IPS DF 4.7 (cell line): ENCODE measurements at regions not wholly inside any gene's neighbourhood (a gene's known extent, or its start where the extent isn't known, plus 50 kb on each side); places are given as distances from the start of the nearest gene placed in this dataset.
"Not testable (repeated sequence)": the region's sequence is repeated elsewhere in the genome, so short reads cannot be mapped to it uniquely, and the experiment has no call there.

Experiments
- DNase-seq: peaks from one replicate; pipeline ENCODE4 v3.0.0-alpha.2; 2013; ENCODE audit warnings: low spot score; ENCODE audit errors: extremely low read depth

DNA sequence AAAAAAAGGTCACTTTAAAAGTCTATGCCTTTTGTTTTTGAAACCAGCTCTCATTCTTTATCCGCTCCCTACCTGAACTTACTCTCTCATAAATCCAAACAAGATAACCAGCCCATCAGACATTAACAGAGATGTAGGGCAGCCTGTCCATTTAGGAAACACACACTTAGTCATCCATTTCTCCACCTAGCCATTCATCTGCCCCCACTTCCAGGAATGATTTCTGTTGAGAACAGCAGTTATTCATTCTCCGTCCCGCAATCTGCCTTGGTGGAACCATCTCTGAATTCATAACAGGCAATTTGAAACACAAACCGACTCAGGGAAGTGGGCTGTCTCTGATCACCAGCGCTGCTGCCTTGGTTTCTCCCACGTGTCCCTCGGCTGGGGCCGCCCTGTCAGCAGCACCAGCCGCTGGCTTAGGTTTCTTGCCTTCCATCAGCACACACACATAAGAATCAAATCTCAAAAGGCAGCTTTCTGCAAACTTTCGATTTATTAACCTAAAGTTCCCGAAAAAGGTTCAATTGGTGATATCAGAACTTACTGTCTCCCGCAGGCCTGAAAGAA lies 528.2 kb upstream of the NRP1 start:
- DNase-seq, result no peak

DNA sequence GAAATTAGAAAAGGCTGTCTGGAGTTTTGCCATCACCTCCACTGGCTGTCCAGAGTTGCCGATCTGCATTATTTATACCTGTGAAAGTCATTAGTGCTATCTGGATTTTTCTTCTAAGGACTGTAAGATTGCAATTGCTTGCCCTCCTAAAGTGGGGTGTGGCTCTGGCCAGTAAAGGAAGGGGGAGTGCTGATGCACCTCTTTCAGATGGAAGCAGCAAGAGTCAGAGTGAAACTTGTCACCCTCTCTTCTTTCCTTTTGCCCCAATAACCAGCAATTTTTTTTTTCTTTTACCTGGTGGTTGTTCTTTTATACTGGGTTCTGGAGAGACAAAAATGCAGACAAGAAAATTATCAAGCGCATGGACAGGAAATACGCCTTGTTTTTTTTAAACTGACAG lies 527.4 kb upstream of the NRP1 start:
- no peak for DNase-seq

DNA sequence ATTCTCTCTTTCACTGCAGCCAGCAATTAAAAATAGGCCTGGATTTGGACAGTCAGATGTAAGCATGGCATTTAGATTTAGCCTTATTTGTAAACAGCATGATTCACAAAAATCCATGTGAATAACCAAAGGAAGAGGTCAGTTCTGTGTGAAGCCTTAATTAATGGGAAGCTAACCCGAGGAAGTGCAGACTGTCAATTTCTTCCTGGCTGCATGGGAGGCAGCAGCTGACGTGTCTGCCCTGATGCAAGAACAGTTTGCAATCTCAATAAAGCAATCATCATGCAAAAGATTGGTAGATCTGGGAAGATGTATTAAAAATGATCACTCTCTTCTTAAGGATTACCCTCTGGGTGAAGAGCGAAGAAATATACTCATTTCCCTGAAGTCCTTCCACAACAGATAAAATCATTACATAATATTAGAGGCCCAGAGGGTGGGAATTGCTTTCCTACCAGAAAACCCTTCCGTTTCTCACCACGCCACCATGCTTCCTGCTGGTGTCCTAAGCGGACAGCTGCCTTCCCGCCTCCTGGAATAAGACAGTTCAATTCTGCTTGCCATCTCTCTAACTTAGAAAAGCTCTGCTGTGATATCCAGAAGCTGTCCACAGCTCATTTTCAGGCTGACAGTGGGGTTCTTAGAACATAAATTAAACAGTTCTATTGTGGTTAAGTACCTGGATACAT lies 526.7 kb upstream of the NRP1 start:
- DNase-seq, result no peak

DNA sequence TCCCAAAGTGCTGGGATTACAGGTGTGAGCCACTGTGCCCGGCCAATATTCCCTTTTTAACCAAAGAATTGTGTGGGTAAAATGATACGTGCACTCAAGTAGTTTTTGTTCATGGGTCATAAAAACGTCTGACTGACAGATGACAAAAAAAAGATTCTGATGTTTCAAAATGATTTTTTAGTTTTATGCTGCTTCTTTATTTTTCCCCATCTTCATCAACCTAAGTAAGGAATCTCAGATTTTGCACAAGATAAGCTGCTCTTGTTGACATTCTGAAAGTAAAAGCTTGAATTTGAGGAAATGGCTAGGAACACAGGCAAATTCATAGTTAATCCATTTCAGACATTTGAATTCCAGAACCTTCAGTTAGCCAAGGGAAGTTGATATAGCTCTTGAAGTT lies 526.1 kb upstream of the NRP1 start:
- no peak for DNase-seq

DNA sequence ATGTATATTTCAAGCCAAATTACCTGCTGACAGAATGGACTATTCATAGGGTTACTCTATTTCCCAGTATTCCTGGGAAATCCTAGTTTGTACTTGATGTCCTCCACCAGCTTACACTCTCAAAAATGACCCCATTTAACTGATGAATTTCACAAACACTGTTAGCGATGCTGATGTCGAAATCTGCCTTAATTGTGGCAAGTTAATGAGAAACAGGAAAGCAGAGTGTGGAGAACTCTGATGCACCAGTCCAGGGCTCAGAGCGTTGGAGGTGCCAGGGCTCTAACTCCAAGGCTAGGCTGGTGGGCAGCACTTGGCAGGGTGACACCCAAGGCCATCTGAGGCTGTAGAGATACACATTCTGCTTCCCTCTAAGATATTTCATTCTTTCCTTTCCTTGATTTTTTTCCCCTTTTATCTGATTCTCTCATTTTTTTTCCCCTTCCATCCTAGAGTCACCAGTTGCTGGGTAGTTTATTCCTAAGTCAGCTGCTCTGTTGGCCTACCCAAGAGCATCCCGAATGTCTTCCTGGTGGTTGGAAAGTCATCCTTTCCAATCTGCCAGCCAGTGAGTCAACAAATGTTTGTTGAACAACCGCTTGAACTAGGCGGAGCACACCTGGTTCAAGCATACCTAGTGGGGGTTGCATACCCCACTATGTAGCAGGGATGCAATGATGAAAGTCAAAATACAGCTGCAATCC lies 525.0 kb upstream of the NRP1 start:
- DNase-seq, result no peak

DNA sequence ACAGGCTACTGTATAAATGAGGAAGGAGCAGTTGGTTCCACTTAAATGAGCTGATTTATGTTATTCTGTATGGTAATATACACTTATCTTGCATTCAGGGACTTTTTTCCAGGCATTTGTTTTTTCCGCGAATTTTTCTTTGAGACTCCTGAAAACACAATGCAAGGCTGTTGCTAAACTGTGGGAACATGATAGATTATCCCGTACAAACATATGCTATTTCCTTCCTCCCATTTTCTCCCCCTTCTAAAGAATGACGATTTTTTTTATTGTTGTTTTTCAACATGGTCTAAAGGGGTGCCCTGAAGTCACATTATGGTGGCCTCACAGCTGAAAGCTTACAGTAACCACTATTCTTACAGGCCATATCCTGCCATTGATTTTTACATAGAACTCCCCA lies 523.9 kb upstream of the NRP1 start:
- no peak for DNase-seq

DNA sequence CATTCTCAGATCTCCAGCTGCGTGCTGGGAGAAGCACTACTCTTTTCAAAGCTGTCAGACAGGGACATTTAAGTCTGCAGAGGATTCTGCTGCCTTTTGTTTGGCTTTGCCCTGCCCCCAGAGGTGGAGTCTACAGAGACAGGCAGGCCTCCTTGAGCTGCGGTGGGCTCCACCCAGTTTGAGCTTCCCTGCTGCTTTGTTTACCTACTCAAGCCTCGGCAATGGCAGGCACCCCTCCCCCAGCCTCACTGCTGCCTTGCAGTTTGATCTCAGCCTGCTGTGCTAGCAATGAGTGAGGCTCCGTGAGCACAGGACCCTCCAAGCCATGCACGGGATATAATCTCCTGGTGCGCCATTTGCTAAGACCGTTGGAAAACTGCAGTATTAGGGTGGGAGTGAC lies 518.8 kb upstream of the NRP1 start:
- not testable (repeated sequence) for DNase-seq

DNA sequence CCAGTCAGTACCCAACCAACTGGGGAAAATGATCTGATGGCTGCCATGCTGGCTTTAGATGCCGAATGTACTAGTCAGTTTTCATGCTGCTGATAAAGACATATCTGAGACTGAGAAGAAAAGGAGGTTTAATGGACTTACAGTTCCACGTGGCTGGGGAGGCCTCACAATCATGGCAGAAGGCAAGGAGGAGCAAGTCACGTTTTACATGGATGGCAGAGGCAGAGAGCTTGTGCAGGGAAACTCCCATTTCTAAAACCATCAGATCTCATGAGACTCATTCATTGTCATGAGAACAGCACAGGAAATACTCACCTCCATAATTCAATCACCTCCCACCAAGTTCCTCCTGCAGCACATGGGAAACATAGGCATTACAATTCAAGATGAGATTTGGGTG lies 508.9 kb upstream of the NRP1 start:
- no peak for DNase-seq

DNA sequence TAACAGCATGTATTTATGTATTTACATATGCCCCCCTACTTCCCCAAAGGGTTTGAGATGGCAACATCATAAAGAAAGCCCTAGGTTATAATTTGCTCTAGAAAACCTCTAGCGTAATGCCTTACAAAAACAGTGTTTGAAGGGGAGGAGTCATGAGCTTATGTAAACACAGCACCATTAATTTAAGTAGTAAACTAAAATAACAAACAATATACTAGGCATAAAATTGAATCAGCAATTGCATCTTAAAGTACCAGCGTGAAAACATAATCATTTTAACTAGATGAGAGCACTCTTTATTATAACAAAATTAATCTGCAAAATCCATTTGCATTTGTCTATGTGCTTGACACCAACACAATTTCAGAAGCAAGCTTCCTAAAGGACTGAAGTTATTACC lies 507.2 kb upstream of the NRP1 start:
- DNase-seq, result no peak

DNA sequence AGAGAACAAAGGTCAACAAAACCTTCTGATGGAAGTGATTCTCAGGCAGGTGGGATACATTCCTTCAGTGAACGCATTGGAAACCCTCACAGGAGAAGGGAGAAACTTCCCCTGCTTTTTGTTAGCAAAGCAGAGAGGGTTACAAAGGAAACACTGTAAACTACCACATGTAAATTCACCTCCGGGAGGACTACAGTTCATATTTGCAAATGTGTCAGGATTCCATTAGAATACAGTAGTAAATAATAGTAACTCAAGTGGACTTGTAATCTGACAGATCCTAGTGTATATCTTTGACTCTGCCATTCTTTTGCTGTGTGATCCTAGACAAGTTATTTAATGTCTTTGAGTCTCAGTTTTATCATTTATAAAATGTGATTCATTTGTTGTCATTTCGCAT lies 504.3 kb upstream of the NRP1 start:
- DNase-seq, result no peak

DNA sequence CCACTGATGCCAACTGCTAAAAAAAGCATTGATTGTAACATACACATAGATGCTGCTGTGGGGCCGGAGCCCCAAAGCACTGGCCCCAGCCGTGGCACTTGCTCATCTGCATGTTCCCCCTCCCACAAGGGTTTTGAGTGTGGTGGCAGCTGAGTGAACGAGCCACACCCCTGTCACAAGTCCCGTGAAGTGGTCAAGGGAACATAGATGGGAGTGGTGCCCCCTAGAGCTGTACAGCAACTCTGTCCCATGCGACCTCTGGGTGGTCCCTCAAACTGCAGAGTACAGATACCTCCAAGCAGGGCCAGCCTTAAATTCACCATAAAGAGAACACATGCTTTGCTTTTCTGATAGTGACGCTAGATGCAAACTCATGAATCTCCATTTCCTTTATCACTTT lies 503.3 kb upstream of the NRP1 start:
- no peak for DNase-seq

DNA sequence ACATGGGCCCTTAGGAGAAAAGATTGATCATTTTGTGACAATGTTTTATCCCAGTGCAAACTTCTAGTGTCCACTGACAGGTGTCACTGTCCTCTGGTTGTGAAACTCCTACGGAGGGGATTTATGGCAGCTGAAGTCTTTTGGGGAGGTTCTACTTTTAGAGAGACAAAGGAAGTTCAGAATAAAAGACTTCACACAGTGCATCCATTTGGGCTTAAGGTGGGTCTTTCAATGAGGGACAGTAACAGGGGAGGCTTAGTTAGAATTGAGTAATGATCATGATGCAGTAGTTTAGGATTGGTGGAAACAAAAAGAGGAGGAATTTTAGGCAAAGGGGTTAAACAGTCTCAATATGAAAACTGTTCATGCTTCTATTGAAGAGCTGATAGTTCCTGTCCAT lies 501.1 kb upstream of the NRP1 start:
- DNase-seq, result no peak

DNA sequence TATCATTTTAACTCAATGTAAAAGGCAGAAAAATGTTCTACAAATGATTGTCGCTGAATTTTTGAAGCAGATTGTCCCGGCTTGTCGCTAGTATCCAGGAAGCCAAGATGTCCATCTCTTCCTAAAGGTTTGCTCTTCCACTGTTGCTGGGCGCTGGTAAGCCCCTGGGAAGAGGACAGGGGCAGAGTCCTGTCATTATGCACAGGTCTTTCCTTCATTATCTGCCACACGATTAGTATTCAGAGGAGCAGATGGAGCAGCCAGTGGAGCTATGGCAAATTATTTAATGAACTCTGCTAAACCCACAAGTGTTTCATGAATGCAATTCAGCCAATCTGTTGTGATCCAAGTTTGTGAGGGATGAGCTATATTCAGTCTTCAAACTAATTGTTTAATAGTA lies 499.1 kb upstream of the NRP1 start:
- DNase-seq, result no peak

DNA sequence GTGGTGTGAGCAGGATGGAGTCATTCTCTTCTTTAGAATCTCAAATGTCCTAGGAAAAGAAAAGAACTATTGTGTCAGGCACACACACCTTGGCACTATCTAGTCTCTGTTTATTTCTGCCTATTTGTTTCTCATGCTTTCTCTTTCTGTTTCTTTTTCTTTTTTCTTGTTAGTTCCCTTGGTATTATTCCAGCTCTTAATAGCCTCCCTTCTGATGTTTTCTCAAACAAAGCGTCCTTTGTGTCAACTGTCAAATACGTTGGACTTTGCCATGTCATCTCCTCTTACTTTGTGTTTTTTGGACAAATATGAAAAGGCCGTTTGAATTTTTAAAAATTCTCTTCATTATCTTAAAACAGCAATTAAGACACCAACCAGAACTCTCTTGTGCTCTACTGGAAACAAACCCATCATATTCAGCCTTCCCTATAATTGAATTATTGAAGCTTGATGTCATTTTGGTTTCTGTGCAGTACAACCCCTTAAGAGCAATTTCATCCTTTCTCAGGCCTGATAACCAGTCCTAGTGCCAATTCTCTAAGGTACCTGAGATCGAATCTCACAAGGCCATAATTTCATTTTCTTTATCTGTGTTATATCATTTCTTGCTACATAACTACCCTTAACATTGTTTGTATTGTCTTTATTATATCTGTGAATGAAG lies 497.8 kb upstream of the NRP1 start:
- DNase-seq, result no peak

DNA sequence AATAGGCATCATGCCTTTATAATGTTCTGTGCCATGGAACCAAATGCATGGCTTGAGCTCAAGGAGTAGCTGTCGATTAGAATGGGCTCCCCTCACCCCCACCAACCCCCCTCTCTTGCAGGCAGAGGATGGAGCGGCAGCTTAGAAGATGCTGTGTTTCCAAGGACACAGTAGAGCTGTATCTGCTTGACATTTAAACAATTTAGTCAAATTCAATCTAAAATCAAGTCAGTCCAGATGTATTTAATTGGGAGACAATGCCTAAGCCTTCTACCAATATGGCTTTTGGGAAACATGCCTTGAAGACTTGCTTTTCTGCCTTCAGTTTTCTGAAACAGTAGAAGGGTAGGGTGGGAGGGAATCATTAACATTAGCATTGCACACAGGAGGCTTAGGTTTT lies 497.1 kb upstream of the NRP1 start:
- DNase-seq, result no peak

DNA sequence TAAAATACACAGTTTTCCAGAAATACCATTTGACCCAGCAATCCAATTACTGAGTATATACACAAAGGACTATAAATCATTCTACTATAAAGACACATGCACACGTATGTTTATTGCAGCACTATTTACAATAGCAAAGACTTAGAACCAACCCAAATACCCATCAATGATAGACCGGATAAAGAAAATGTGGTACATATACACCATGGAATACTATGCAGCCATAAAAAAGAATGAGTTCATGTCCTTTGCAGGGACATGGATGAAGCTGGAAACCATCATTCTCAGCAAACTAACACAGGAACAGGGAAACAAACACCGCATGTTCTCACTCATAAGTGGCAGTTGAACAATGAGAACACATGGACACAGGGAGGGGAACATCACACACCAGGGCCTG lies 495.4 kb upstream of the NRP1 start:
- DNase-seq, result not testable (repeated sequence)

DNA sequence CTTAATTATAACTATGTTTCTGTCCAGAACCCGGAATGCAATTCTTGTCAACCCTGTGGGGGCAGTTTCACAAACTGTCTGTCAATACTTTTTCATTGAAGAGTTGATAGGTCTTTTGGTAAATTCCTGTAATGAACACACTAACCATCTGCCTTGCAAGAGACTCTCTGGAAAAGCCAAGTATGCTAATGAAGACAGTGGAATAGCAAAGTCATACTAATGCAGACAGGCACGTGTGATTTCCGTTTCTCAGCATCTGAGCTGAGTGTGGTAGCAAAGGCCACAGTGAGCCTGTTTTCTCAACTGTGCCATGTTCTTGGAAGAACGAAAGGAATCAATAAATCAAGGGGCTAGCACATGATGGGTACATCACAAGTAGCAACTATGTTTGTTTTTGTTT lies 494.1 kb upstream of the NRP1 start:
- no peak for DNase-seq

DNA sequence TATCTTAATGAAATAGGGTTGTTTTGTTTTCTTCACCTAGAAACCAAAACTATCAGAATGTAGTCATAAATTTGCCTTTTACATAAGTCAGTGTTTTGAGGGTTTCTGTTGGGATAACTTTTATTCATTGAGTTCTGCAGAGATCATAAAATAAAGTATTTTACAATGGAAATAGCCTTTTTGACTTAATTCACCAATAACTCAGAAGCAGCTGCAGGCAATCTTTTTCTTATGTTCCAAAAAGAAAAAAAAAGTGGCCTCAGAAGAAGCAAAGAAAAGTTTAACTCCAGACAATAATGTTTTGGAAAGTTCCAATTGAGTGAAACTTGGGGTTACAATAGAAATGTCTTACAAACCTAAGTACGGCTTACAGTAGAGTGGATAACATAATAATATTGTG lies 491.7 kb upstream of the NRP1 start:
- DNase-seq, result no peak

DNA sequence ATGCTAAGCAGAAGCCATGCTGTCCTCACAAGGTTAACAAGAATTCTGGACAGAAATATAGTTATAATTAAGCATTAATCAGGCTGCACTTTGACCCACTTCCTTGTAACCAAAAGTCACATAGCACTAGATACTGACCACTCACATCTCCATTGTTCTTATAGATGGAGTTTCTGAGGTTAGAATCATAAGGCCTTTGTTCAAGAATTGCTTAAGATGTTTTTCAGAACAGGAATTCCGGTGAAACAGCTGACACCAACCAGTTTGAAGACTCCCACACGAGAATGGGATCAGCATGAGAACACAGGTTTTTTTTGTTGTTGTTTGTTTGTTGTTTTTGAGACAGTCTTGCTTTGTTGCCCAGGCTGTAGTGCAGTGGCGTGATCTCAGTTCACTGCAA lies 488.3 kb upstream of the NRP1 start:
- DNase-seq, result no peak

DNA sequence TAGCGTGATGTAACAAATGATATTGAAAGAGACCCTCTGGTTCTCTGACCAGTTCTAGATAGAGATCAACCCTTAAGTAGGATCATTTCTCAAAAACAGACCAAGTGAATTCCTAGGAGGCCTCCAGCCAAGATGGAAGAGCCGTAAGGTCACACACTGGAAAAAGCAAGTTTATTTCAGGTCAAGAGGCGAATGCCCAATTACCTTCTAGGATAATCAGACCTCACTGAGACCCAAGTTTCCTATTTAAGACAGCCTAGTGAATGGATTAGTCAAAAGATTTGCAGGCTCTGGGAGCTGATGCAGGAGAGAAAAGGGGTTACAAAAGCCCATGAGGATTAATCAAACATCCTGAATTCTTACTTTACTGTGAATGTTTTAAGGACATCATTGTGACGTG lies 486.1 kb upstream of the NRP1 start:
- DNase-seq, result no peak

DNA sequence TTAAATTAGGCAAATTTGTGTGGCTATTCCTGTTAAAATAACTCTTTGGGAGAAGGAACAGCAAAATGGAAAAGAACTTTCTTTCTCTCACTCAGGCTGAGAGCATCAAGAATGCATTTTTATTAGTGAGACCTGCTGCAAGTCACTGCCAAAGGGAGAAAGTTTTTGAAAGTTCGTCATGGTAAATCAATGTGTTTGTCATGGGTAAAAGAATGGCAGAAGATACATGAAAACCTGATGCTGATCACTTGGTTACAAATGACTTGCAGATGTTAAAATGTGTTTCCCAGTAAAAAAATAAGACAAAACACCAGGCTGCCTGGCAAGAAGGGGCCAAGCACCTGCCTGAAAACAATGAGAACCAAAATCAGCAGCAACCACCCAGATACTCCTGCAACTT lies 484.7 kb upstream of the NRP1 start:
- DNase-seq, result no peak

DNA sequence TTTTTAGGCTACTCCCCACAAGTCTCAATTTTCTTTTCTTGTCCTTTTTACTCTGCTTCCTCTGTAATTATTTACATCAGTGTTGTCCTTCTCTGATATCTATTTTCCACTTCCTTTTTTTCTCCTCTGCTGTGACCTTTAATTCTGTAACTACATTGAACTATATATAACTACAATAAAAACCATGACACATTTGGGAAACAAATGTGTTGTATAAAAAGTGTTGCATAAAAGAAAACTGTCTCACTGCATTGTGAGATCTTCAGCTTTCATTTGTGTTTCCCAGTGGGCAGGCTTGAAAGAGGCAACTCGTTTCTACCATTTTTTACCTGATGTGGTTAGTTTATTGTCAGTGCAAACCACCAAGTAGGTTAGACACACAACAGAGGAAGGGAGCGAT lies 483.9 kb upstream of the NRP1 start:
- DNase-seq, result no peak

DNA sequence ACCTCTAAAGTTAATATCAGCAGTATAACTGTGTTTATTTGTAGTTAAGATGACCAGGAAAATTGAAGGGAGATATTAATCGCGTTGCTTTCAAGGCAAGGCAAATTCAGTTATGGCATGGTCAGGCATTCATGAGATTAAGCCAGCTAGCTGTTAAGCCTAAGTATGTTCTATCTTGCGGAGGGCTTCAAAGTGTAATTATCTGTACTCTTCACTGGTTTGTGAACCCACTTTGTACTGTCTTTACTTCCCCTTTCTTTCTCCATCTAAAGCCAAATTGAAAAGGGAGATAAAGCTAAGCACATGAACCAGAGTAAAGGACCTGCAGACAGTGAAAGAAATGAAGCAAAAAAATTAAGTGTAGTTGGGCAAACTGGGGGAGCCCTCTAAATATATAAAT lies 483.1 kb upstream of the NRP1 start:
- no peak for DNase-seq
